HG03159 (cell line): ENCODE measurements at regions not wholly inside any gene's neighbourhood (a gene's known extent, or its start where the extent isn't known, plus 50 kb on each side); places are given as distances from the start of the nearest gene placed in this dataset.
"Not testable (repeated sequence)": the region's sequence is repeated elsewhere in the genome, so short reads cannot be mapped to it uniquely, and the experiment has no call there.

Source experiments
- ATAC-seq: cut with Tn5 transposase; IDR thresholded peaks from one replicate; pipeline ENCODE4 v1.9.1; 2021; ENCODE audit warnings: mild to moderate bottlenecking, moderate library complexity; ENCODE audit not compliant: unreplicated experiment

- ATAC-seq = no peak
These were observed 634.5 kb downstream of the QKI start for GRCh38 chr6:164048840-164049516.

DNA sequence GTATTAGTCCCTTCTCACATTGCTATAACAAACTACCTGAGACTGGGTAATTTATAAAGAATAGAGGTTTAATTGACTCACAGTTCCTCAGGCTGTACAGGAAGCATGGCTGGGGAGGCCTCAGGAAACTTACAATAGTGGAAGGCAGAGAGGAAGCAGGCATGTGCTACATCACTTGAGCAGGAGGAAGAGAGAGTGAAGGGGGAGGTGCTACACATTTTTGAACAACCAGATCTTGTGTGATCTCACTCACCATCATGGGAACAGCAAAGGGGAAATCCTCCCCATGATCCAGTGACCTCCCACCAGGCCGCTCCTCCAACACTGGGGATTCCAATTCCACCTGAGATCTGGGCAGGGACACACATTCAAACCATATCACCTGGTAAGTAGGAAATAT, 630.6 kb downstream of the QKI start:
- no peak for ATAC-seq

- not testable (repeated sequence) for ATAC-seq
These were observed 629.1 kb downstream of the QKI start for GRCh38 chr6:164043656-164044055.

GRCh38 chr6:164042212-164042611, 627.7 kb downstream of the QKI start:
- no peak for ATAC-seq

DNA sequence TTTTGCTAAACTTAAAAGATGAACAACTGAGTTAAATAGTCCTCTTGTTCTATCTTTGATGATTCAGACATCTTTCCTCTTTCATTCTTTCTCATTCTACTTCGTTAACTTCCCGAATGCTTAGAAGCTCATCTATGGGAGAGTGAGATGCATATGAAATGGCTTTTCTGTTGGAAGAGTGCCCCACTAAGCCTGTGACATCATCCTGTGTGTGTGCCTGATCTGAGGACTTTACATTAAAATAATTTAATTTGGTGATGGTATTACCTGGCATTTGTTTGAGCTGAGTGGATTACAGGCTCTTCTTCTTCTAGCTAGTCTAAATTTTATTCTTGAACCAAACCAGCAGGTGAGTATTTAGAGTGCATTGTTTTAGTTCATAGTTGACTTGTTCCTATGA, 626.5 kb downstream of the QKI start:
- no peak for ATAC-seq

DNA sequence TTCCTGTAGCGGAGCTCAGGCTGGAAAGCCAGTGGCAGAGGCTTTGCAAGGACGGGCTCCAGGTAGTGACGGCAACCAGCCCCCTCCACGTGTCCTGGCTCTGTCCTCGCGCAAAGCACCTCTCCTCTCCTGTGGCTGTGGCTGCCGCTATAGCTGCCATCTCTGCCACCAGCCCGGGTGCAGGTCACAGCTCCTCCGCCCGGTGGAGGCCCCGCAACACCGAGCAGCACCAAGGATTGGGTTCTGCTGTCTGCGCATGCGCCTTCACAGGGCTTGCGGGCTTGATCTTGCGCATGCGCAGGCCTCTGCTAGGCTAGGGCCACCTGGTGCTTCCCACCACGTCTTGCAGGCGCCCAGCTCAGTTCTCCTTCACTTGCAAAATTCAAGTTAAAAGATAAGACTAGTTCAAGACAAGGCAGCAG, 625.4 kb downstream of the QKI start:
- no peak for ATAC-seq

DNA sequence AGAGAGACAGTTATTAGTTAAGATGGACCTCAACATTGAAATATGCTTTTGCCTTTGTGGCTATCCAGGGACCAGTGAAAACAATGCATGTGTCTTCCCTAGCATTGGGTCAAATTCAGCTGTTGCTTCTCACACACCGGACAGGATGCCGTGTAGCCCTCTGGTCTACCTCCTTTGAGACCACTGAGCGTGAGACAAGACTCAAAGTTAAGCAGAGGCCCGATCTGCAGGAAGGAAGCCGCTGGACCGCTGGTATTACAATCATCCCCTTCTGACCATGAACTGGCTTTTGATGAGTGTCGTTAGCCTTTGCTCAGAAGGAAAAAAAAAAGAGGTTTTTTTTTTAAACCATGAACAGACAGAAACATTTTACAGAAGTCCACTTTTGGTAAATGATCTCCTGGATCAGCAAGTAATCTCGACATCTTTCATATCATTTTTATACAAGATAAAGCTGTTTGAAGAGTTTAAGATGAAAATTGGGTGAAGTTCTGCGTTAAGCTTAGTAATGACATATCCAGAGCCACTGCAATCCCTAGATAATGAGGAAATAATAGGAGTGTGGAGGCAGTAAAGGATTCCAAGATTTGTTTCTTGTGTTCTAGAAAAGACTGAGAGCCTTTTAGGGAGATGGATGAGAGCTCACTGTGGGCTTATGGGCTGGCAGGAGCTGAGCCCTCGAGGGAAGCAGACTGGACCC, 622.8 kb downstream of the QKI start:
- ATAC-seq = no peak

- ATAC-seq = no peak
These were observed 621.5 kb downstream of the QKI start for GRCh38 chr6:164035900-164036485.

GRCh38 chr6:164034602-164035140, 620.2 kb downstream of the QKI start:
- no peak for ATAC-seq

DNA sequence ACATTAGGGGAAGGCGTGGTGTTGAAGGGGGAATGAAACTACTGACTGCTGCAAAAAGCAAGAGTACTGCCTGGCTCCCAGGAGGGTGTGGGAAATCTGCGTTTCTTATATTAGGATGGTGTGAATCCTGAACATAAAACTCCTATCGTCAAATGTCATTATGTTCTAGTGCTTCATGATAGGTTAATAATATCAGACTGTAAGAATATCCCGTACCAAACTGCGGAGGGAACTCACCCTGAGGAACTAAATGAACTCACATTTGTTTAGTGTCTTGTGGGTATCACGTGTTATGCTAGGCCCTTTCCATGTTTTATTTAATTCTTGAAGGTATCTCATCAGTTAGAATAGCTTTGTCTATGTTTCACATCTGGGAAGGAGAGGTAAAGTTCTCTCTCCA, 610.7 kb downstream of the QKI start:
- no peak for ATAC-seq

DNA sequence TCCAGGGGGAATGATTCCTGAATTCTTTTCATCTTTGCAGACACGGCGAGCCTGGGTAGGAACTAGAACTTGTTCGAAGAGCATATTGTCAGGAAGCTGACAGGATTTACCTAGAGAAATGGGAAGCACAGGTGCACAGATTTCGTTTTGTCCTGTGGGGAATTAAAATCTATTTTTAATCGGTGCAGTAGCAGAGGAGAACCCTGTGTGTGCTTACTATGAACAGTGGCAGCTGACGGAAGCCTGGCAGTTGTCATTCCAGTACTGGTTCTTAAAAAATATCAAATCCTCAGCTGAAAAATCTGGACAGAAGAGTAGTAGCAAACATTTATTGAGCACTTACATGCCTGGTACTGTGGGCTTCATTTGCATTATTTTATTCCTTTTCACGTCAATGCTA, 609.0 kb downstream of the QKI start:
- no peak for ATAC-seq

DNA sequence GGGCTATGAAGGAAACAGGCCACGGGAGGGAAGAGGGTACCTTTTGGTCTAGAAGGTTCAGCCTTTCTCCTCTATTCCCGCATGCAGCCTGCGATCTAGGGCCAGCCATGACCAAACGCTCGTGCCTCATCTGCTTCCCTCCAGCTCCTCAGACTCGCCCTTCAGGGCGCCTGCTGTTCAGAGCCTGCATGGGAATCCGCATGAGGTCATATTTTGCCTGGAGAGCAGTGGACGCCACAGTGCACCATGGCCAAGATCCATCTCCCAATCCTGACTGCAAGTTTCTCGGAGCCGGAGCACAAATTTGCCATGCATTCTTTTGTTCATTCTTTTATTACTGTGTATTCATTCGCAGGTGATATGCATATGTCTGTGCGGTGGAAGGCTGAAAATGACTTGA, 608.1 kb downstream of the QKI start:
- ATAC-seq = no peak

- no peak for ATAC-seq
These were observed 607.2 kb downstream of the QKI start for GRCh38 chr6:164021589-164022250.

DNA sequence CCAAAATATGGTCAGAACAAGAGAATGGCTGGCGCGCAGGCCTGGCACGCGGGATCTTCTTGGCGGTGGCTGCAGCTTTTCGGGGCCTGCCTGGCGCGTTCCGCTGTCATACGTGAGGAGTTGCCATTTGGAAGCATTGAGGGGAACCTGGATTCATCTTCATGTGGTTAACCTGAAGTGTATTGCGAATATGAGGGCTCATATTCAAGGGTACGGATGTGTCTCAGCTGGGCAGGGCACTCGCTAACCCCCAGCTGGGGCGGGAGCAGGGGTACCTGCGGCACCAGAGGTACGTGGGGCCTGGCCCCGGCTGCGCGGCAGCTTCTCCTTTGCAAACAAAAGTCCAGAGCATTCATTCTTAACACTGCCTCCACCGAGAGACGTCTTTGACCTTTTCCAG, 605.6 kb downstream of the QKI start:
- ATAC-seq = no peak

DNA sequence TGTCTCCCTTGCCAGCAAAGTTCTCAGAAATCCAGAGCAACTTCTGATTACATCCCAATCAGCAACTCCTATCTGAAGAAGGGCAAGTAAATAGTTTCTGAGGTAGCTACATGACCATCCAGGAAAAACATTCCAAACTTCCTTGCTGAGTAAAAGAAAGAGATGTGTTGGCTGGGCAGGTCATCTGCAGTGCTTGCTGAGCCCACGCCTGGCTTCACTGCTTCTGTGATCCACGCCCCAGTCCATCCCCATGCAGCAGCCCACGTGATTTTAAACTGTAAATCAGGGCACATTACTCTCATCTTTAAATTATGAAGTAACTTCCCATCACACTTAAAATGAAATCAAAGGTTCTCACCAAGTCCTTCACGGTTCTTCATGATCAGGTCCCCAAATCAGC, 603.6 kb downstream of the QKI start:
- ATAC-seq = no peak

DNA sequence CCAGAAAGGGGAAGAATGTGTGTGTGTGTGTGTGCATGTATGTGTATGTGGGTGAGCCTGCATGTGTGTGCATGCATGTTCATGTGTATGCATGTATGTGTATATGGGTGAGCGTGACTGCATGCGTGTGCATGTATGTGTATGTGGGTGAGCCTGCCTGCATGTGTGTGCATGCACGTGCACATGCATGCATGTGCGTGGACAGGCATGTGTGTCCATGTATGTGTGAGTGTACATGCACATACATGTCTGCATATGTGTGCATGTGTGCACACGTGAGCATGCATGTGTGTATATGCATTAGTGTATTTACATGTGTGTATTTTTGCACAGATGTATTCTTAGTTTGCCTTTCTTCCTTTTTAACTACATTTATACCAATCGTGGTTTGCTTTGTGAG, 601.5 kb downstream of the QKI start:
- ATAC-seq = no peak

- no peak for ATAC-seq
These were observed 600.6 kb downstream of the QKI start for GRCh38 chr6:164015088-164015484.

- ATAC-seq = no peak
These were observed 600.0 kb downstream of the QKI start for GRCh38 chr6:164014346-164015087.

DNA sequence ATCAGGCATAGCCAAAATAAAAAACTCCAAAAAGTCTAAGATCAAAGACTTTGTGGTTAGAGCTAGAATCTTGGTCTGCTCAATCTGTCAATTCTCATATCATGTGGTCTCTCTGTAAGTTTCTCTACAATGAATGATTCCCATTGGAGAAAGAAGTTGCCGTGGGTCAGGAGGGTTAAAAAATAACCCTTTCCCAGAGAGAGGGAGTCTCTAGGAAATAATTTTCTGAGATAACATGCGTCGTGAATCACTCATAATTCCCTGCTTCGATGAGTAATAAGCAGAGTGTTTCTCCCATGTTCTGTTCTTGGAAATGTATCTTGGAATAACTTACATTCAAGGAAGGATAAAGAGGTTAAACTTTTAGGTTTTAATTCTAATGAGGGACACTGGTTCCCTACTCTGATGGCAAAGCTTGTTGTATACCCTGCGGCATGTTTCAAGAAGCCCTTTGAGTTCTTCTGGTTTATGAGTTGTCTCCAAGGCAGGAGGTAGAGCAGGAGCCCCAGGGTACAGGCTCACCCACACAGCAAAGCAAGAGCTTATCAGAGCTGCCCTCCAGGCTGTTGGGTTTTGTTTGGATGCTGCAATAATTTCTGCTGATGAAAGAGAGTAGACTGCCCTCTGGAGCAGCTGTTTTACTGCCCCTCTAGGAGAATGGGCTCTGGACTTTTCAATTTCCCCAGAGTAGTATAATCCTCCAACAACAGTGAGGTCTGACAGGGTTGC, 599.1 kb downstream of the QKI start:
- ATAC-seq = no peak

GRCh38 chr6:164011321-164011720, 596.8 kb downstream of the QKI start:
- ATAC-seq = no peak
